ENCODE measurements at regions not wholly inside any gene's neighbourhood (a gene's known extent, or its start where the extent isn't known, plus 50 kb on each side); places are given as distances from the start of the nearest gene placed in this dataset.

GRCh38 chr15:35737441-35737840, 191.5 kb upstream of the DPH6 start:
- H3K27ac ChIP-seq = no peak overlapping the region
- CTCF ChIA-PET = no interaction called here
- DNase-seq (ENCODE audit: low spot score) = no peak
- TF ChIP-seq CTCF (conservative IDR thresholded peaks at IDR 0.05; ENCODE audit: low read depth) = no peak
- POLR2A ChIA-PET (ENCODE audit: low non-redundant PET) = no interaction called here

DNA sequence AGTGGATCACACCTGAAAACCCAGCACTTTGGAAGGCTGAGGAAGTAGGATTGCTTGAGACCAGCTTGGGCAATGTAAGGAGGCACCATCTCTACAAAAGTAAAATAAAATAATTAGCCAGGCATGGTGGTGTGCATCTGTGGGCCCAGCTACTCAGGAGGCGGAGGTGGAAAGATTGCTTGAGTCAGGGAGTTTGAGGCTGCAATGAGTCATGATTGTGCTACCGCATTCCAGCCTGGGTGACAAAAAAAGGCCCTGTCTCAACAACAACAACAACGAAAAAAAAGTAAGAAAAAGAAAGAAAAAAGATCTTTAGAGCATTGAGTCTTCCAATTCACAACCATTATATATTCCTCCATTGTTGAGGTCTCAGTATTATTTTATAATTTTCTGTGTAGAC, 192.4 kb upstream of the DPH6 start:
- no peak for TF ChIP-seq CTCF (conservative IDR thresholded peaks at IDR 0.05; ENCODE audit: low read depth)
- ChIA-PET CTCF (interaction anchor here (0.6 to 1.4 kb wide), 4 partner anchors 13 to 1916 kb away, joined by 3 to 5 read pairs (median 4); no protein-coding TSS in a partner anchor), POLR2A (ENCODE audit: low non-redundant PET) (no interaction called here)
- no peak for DNase-seq (ENCODE audit: low spot score)
- H3K27ac ChIP-seq = no peak overlapping the region

DNA sequence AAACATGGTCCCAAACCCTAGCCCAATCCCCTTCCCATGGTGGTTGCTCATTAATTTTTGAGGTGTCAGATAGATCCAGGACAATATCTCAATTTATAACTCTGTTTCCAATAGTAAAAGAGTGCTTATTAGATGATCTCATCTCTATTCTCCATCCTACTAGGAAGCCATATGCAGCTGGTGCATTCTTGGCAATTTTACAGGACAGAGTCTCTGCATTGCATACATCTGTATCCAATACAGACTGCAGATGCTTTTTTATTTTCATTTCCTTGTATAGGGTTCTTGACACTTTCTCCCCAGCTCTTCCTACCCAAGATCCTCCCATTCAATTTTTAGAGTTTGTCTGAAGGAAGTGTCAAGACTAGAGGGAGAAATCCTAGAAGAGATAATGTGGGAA, 194.8 kb upstream of the DPH6 start:
- no peak overlapping the region for H3K27ac ChIP-seq
- no peak for DNase-seq (ENCODE audit: low spot score)
- ChIA-PET CTCF (no interaction called here), POLR2A (ENCODE audit: low non-redundant PET) (no interaction called here)
- TF ChIP-seq CTCF (conservative IDR thresholded peaks at IDR 0.05; ENCODE audit: low read depth) = no peak

DNA sequence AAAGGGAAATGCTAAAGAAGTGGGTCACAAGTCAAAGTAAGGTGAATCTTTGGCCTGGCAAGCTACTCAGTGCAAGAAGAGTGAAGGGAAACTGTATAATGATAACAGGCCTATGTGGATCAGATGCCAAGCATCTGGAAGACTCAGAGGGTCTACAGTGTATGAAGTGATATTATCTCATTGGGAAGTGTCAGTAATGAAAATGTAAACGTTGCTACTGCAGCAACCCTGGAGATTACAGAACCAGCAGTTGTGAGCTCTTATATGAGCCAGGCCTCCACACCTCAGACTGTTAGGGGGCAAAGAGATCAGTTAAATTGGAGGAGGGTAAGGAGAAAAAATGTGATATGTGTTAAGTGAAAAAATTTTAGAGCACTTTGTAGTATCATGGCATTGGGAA, 195.4 kb upstream of the DPH6 start:
- no peak for DNase-seq (ENCODE audit: low spot score)
- CTCF ChIA-PET = no interaction called here
- H3K27ac ChIP-seq = no peak overlapping the region
- no peak for TF ChIP-seq CTCF (conservative IDR thresholded peaks at IDR 0.05; ENCODE audit: low read depth)
- POLR2A ChIA-PET (ENCODE audit: low non-redundant PET) = no interaction called here

DNA sequence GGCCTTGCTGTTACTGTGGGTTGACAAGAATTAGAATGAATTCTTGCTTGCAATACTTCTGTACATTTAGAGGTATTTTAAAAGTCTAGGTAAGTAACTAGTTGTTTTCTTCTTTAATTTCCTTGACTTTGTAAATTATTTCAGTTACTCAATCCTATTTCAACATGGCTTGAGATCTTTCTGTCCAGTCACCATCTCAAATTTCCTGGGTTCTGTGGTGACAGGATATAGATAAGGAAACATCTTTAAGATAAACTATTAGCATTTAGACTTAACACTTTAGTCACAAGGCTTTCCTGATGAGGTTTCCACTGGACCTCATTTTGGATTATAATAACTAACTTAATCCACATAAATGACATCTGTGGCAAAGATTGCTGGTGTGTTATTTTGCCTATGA, 195.9 kb upstream of the DPH6 start:
- DNase-seq (ENCODE audit: low spot score) = no peak
- ChIA-PET POLR2A (ENCODE audit: low non-redundant PET) (no interaction called here), CTCF (no interaction called here)
- TF ChIP-seq CTCF (conservative IDR thresholded peaks at IDR 0.05; ENCODE audit: low read depth) = no peak
- H3K27ac ChIP-seq = no peak overlapping the region

DNA sequence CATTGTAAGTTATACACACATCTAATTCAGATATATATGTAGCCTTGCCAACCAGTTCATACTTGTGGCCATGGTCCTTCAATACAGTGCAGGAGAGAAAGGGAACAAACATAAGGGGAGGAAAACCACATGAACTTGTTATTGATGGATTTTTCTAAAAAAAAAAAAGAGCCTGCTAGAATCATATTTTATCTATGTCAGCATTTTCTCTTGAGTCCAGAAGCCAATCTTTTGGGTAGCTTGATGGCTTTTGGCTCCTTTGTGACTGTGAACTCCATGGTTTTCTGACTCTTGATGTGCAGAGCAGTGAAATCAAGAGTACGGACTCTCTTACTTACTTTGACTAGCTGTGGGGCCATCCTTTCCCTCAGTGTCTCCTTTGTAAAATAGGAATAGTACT, 197.4 kb upstream of the DPH6 start:
- ChIA-PET CTCF (interaction anchor here (0.5 to 0.8 kb wide), 2 partner anchors 14 to 1040 kb away, joined by 3 read pairs; no protein-coding TSS in a partner anchor), POLR2A (ENCODE audit: low non-redundant PET) (no interaction called here)
- no peak for TF ChIP-seq CTCF (conservative IDR thresholded peaks at IDR 0.05; ENCODE audit: low read depth)
- DNase-seq (ENCODE audit: low spot score) = no peak
- H3K27ac ChIP-seq = no peak overlapping the region

- ChIA-PET POLR2A (ENCODE audit: low non-redundant PET) (no interaction called here), CTCF (no interaction called here)
- no peak for TF ChIP-seq CTCF (conservative IDR thresholded peaks at IDR 0.05; ENCODE audit: low read depth)
- no peak for DNase-seq (ENCODE audit: low spot score)
- H3K27ac ChIP-seq = no peak overlapping the region
Observed at GRCh38 chr15:35746121-35746520, 200.2 kb upstream of the DPH6 start.
